GM21390 (cell line): ENCODE measurements at regions not wholly inside any gene's neighbourhood (a gene's known extent, or its start where the extent isn't known, plus 50 kb on each side); places are given as distances from the start of the nearest gene placed in this dataset.

Experiments used
- ATAC-seq: cut with Tn5 transposase; IDR thresholded peaks from one replicate; pipeline ENCODE4 v1.9.1; 2021; ENCODE audit not compliant: unreplicated experiment

DNA sequence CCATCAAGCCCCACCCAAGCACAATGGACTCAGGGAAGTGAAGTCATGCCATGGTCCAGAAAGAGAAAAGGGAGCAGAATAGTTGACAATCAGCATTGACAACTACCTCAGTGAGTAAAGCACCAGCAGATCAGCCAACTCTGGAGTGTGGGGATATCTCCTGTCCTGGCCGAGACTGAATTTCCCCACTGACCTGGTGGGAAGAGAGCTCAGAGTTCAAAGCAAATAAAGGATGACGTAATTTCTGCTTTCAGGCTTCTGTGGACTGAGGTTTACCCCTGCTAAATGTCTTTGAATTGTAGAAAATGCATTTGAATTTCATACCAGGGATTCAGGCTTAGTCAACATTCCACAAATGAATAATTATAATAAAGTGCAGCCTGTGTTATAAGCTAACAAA, 152.9 kb downstream of the CBLN1 start:
- no peak for ATAC-seq

DNA sequence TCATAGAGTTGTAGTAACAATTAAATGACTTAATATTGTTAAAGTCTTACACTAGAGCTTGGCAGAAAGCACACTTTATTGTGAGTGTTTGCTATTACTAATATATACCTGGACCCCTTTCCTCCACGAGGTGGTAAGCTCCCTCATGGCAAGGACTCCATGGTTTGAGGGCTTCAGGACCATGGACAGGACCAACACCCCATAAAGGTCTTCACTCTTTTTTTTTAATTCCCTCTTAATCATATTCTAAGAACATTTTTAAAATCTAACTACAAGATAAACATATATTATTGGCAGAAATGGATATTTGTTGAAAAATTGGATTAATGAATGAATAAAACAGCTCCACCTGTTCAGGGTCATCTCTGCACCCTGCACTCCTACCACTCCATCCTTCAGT, 154.5 kb downstream of the CBLN1 start:
- ATAC-seq = no peak

DNA sequence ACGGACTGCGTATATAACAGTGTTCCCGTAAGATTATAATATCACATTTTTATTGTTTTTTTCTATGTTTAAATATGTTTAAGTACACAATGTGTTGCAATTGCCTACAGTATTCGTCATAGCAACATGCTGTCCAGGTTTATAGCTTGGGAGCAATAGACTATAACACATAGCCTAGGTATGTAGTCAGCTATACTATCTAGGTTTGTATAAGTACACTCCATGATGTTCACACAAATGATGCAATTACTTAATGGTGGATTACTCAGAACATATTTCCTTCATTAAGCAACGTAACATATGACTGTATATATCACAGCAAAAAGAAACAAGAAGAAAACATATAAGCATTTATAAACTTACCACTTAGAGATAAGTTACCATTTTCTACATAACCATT, 160.0 kb downstream of the CBLN1 start:
- no peak for ATAC-seq

DNA sequence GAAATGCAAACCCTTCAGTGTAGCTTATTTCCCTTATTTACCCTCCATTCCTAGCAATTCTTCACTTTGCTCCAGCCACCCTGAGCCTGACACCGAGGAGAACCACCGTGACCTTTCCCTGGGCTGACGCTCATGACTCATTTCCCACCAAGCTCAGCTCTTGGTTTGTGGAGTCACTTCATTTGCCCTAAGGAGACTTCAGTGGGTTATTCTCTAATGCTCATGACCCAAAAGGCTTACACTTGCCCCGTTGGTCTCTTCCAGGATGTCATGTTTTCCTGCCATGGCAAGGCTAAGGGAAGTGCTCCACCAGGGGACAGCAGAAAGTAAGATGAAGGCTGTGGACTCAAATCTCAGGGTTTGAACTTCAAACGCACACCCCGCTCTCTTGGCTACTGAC, 161.0 kb downstream of the CBLN1 start:
- no peak for ATAC-seq

DNA sequence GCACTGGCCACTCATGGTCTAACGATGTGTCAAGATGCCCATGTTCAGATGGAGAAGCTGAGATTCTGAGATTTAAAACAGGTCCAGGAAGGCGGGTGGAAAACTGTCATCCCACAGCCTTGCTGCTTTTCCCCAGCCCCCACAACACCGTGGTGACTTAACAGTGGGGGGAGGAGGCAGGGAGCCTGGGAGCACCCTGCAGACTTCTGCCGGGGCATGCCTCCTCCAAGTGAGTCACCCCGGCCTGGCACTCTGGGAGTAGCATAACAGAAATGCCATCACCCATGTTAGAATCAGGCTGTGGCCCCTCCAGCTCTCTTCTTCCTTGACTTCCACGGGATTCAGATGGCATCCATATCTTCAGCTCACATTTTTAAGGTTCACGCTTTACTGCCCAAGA, 164.8 kb downstream of the CBLN1 start:
- ATAC-seq = no peak

DNA sequence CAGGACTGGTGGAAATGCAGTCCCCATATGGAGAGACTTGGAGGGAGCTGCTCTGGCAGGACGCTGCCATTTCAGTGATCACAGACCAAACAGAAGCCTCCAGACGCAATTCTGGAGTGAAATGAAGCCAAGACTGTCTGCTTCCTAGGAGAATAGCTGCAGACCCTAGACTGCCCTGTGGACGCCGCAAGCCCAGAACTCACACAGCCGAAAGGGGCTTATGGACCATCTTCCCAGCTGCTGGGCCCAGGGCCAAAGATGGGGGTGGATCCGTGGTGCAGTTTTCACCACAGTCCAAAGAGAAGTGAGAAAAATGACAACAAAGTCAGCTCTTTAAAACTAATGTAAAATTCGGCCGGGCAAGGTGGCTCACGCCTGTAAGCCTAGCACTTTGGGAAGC, 165.7 kb downstream of the CBLN1 start:
- no peak for ATAC-seq

DNA sequence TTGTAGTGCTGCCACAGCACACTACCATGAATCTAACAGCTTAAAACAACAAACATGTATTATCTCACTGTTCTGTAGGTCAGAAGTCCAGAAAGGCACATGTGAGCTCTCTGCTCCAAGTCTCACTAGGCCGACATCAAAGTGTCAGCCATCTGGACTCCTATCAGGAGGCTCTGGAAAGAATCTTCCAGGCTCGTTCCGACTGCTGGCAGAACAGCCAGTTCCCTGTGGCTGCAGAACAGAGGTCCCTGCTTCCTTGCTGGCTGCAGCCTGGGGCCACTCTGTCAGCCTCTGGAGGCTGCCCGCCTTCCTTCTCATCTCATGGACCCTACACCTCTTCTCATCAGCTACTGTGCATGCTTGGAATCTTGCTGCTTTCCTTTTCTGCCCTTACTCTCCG, 168.9 kb downstream of the CBLN1 start:
- ATAC-seq = no peak

DNA sequence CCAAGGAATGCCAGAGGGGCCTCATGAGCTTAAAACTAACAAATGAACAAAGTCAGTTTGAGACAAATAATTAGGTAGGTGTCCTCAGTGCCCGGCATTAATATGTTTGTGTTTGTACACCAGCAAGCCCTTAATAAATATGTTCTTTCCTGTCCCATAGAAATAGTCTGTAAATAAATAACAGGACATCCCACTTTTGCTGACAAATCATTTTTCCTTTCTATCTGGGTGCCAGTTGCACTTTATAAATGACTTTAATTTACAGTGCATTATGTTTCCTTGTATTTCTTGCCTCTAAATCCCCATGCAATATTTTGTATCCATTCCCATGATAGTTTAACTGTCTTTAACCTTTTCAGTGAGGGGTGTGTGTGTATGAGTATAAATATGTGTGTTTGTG, 170.3 kb downstream of the CBLN1 start:
- ATAC-seq = no peak

DNA sequence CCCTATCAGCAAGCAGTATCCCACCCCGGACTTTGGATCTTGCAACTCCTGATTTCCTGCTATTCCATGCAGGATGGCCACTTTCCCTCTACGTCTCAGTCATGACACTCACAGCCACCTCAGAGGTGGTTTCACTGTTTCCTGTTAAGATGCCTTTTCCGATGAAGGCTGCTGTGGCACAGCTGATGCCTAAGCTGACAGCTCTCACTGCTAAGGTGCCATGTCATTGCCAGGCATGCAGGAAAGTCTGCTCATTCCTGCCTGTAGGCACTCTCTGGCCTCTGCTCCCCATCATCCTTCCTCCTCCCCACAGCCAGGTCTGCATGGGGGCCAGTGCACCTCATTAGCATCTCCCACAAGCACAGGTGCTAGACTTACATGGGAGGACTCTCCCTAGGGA, 173.0 kb downstream of the CBLN1 start:
- no peak for ATAC-seq

DNA sequence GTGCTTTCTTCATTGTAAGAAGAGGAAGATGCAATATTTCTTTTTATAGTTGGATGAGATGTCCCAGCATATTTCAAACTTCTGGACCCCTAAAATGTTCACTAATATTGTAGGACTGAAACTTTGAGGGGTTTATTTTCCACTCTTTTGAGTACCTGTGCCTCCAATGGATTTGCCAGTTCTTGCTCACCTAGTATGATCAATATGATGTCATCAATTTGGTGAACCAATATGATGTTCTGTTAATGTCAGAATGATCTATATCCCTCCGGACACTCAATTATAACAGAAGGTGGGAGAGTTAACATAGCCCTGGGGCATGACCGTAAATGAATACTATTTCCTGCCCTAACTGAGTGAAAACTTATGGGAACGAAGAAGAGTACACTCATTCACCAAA, 178.3 kb downstream of the CBLN1 start:
- no peak for ATAC-seq

DNA sequence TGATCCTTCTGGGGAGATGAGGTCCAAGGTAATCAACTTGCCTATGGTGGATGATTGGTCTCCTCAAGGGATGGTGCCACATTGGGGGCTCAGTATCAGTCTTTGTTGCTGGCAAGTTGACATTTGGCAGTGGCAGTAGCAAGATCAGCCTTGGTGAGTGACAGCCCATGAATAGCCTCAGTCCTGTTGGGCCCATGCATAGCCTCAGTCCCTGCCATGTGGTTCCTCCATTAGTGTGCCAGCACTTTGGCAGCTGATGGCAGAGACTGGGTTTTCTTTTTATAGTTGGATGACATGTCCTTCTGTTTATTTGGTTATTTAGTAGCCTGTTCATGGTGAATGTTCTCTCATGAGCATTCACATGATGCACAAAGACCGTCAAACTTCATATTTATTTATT, 179.6 kb downstream of the CBLN1 start:
- no peak for ATAC-seq

DNA sequence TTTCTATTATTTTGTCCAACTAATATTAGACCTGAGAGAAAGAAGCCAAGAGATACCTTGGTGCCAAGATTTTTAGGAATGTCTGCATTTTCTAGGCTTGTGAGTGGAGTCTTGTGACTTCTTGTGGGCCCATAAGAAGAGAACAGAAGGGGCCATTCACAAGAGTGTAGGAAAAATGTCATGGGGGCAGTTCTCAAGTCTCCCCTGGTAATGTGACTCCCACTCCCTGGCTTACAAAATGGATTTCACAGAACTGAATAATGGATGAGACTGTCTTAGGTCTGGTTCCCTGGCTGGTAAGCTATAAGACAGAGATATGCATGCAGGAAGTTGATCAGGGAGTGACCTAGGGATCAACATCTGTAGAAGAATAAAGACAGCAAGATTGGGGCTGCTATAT, 181.3 kb downstream of the CBLN1 start:
- no peak for ATAC-seq

DNA sequence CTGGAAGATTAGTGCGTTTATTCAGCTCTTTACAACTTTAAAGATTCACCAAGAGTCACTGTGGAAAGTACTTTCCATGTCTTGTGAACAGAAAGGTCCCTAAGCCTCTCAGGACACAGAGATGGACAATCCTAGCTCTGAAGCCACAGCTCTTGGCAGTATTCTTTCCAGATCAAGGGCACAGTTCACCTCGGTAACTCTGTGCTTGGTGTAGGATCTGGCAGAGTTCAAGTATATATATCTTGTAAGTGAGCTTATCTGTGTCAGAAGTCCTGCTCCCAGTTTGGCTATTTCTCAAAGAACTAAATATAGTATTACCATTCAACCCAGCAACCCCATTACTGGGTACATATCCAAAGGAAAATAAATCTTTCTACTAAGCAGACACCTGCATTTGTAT, 183.7 kb downstream of the CBLN1 start:
- ATAC-seq = no peak

DNA sequence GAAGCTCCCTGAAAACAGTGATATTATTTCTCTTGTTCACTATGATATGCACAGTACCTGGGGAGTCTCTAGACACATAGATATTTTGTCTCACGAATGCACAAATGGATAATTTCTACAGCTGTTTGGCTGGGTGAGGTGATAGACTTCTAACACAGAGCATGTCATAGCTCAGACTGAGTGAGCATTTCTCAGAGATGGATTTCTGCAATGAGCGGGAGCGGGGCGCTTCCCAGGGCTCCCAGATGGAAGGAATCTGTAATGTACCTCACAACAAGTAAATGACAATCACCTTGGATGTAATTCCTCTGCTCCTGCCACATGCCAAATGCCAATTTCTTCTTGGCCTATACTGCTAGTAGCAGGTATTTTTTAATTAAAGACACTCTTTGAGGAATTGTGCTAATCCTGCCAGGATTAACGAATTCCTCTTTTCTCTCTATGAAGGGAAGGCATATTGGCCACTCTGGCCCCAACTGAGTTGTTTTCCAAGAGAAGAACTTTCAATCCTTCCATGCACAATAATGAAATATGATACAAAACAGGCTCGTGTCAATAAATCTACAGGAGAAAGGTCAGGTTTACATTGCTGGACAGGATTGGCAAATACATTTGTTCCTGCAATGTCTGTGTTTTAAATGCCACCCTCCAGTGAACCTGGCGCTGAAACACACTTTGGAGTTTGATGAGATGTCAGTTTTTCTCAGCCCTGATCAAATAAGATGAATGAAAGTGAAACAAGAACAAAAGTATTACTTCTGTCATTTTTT, 185.3 kb downstream of the CBLN1 start:
- no peak for ATAC-seq

DNA sequence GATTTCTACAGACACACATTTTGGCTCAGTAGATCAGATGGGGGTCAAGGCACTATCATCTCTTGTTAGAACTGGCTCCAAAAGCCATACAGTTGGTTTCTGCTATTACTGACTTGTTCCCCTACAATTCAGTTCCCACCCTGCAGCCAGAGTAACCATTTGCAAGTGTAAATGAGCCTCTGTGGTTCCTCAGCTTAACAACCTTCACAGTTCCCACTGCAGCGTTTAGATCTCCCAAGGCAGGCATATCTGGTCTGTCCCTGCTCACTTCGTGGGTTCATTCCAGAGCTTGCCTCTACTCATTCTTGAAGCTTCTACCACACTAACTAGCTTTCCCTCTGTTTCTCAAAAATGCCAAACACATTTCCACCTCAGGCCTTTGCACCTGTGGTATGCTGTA, 186.1 kb downstream of the CBLN1 start:
- no peak for ATAC-seq

DNA sequence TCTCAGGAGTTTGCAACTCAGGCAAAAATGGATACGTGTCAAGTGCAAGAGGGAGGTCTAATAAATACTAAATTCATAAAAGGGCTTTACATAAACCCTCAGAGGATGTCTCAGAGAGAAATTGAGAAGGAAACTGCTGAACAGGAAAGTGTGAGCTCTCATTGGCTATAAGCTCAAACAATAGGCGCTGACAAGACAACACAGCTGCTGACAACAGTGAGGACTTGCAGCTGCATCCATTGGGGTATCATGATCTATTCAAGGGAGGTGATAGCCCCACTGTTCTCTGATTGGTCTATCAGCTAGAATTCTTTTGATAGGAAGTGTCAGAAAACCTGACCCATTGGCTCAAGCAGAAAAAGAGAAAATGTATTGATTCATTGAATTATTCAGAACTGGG, 187.2 kb downstream of the CBLN1 start:
- ATAC-seq = no peak

DNA sequence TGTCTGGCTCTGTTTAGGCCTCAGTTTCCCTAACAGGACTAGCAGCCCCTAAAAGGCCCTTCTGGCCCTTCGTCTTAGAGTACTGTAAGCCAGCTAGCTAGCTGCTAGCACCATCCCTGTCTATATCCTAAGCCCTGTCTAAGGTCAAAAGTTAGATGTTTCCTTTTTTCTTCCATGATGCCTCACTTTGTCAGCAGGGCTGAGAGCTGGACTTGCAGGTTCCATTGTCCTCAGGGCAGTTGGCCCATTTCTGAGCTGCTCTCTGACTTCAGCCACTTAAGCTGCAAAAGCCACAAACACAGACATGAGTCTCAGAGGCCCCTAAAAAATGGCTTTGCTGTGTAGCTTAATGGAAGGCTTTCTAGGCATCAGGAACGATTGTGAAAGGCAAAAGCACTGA, 187.7 kb downstream of the CBLN1 start:
- ATAC-seq = no peak

DNA sequence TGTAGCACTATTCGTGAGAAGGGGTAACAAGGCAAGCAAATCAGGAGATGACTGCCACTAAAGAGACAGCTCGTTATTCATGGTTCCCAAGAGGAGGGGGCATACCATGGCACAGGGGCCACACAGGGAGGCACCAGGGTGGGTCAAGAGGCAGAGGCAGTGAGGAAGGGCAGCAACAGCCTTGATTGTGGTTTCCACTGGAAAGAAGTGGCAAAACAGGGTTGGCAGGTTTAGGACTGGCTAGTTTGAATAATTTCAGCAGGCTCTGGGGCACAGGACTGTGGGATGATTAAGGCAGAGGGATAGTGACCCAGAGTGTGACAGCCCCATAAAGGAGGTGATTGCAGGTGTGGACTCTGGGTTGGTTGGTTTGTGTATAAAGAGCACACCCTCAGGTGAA, 188.9 kb downstream of the CBLN1 start:
- no peak for ATAC-seq

DNA sequence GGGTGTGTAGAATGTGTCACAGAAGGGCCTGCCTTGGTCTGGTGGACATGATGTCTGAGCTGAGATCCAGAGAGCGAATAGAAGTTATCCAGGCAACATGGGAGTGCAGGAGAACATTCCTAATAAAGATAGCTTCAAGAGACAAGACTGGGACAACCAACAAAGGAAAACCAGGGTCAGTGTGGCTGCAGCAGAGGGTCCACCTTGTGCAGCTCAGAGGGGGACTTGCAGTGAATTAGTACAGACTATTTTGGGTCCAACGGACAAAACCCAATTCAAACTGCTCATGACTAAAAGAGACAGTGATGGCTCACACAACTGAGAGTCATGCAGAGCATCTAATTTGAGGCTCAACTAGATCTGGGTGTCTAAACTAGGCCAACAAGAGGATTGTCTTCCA, 192.1 kb downstream of the CBLN1 start:
- ATAC-seq = no peak

DNA sequence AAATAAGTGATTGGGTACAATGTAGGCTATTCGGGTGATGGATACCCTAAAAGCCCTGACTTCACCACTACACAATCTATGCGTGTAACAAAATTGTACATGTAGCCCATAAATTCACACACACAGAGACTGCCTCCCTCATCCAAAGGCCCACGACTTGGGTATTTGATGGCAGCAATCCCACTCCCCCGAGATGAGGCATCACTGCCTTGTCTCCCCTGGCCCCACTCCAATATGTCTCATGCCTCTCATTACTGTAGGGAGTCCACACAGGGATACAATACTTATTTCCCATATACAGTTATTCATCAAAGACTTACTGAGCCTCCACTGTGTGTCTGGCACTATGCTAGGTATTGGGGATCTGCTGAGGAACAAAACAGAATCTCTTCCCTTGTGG, 192.6 kb downstream of the CBLN1 start:
- ATAC-seq = no peak

DNA sequence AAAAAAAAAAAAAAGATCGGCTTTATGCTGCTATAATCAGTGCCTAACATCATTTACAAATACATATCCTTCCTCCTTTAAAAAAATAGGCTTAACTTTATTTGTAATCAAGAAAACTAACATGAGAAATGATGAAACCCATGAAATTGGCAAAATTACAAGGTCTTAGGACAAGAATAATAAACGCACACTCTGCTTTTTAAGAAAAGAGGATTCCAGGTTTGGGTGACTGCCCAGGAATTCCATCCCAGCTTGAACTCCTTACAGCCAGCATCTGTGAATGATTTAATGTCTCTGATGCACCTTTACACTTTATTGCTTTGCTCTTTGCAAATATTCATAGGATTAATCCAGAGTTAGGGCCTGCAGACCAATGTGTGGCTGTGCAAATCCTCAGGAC, 196.0 kb downstream of the CBLN1 start:
- ATAC-seq = no peak

DNA sequence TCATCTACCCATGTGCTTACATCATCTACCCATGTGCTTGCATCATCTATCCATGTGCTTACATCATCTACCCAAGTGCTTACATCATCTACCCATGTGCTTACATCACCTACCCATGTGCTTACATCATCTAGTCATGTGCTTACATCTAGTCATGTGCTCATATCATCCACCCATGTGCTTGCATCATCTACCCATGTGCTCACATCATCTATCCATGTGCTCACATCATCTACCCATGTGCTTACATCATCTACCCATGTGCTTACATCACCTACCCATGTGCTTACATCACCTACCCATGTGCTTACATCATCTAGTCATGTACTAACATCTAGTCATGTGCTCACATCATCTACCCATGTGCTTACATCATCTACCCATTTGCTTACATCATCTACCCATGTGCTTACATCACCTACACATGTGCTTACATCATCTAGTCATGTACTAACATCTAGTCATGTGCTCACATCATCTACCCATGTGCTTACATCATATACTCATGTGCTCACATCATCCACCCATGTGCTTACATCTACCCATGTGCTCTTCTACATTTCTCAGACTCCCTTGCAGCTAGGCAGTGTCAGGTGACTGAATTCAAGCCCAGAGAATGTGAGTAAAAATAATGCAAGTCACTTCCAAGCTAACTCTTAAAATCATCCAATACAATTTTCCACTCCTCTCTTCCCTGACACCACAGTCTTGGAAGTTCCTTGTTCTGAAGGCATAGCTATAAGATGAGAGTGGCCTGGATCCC, 196.8 kb downstream of the CBLN1 start:
- ATAC-seq = no peak

DNA sequence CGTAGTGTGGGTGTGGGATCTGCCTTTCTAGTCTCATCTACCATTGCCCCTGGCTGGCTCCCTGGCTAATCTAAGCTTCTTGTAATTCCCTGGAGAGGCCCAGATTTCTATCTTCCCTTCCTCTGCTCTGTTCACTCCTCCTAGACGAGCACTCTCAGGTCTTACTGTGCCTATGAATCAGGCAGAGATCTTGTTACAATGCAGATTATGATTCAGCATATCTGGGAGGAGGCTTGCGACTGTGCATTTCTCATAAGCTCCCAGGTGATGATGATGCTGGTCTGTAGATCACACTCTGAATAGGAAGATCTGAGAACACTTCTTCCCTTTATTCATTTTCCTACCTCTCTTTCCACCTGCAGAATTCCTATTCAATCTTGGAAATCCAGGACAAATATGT, 200.1 kb downstream of the CBLN1 start:
- no peak for ATAC-seq
